GM19372 (cell line): ENCODE measurements at regions not wholly inside any gene's neighbourhood (a gene's known extent, or its start where the extent isn't known, plus 50 kb on each side); places are given as distances from the start of the nearest gene placed in this dataset.
"Not testable (repeated sequence)": the region's sequence is repeated elsewhere in the genome, so short reads cannot be mapped to it uniquely, and the experiment has no call there.

ENCODE experiments used
- ATAC-seq: cut with Tn5 transposase; IDR thresholded peaks from one replicate; pipeline ENCODE4 v1.9.1; 2021; ENCODE audit warnings: mild to moderate bottlenecking, low read depth, moderate library complexity; ENCODE audit not compliant: unreplicated experiment

DNA sequence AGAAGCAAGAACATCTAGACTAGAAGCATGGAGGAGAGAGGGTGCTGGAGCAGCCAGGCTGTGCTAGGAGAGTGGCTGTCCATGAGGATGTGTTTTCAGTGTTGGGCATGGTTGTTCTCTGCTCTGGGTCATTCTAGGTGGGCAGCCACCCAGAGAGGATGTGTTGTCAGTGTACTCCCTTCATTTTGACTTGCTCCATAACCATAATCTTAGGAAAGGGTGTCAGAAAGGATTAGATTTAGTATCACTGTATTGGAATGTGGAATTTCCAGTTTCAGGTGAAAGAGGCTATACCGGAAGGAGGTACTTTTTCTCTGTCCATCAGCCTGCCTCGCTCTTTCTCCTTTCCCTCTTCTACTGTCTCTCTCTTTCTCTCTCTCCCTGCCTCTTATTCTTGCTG lies 474.5 kb upstream of the PODXL start:
- ATAC-seq: no peak

- ATAC-seq: no peak
These were observed 473.7 kb upstream of the PODXL start for GRCh38 chr7:132030086-132030568.

DNA sequence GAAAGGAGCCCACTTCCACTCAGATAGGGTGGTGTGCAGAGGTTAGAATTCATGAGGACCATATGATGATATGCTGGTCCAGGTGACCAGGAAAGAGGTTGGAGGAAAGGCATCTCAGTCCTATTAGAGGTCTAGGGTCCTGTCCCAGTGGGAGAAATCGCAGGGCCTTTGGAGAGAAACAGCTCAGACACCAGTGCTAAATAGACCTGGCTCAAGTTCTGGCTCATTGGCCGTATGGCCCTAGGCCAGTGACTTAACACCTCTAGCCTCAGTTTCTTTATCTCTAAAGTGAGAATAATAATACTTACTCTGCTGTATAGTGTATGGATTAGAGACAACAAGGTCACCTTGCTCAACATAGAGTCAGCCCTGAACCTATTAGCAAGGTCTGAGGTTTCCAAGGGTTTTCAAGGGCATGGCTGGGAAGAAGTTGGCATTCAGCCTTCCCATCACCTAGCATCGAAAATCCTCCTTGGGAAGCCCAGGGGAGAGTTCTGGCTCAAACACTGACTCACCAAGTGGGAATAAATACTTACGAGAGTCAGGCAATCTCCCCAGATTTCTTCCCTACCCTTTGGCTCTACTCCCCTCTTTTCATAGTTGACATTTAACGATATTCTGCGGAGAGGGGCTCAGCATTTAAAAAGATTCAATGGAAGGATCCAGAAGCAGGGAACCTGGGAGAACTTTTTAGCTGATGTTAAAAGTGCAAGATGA lies 473.1 kb upstream of the PODXL start:
- ATAC-seq: no peak

GRCh38 chr7:132028144-132028920 lies 471.9 kb upstream of the PODXL start:
- no peak for ATAC-seq

- no peak for ATAC-seq
These were observed 467.9 kb upstream of the PODXL start for GRCh38 chr7:132024290-132024689.

DNA sequence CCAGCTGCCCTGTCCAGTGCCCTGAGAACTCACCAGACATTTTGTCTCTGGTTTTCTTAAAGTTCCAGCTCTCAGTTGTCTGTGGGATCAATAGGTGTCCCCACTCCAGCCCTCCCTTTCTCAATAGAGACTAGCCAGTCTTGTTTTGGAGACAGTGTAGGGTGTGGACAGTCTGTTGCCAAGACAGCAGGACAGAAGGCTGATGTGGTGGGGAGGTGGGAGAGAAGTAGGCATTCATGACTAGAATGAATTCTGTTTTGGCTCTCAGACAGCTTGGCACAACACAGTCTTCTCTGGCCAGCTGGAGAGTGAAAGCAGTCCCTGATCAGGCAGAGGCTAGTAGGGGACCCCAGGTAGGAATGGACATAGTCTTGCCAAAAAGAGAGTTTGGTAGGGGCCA lies 467.0 kb upstream of the PODXL start:
- ATAC-seq: no peak

- no peak for ATAC-seq
These were observed 465.8 kb upstream of the PODXL start for GRCh38 chr7:132022188-132022587.

GRCh38 chr7:132019703-132020102 lies 463.3 kb upstream of the PODXL start:
- ATAC-seq: no peak

GRCh38 chr7:132009778-132010177 lies 453.4 kb upstream of the PODXL start:
- no peak for ATAC-seq

DNA sequence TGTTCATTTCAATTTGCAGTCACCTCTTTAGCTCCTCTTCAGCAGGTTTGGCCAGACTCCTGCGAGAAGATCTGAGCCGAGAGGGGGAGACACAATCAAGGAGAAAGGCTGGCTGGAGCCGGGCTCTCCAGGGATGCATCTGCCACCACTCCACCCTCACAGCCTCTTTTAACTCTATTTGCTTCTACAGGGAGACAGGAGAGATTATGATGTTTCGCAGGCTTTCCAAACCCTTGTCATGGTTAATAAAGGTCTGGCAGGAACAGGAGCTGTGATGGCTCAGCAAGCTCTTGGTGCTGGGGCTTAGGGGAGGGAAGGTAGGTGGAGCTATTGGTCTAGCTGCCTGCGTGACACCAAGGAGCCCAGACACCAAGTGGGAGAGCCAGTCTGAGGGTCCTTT lies 448.1 kb upstream of the PODXL start:
- no peak for ATAC-seq

DNA sequence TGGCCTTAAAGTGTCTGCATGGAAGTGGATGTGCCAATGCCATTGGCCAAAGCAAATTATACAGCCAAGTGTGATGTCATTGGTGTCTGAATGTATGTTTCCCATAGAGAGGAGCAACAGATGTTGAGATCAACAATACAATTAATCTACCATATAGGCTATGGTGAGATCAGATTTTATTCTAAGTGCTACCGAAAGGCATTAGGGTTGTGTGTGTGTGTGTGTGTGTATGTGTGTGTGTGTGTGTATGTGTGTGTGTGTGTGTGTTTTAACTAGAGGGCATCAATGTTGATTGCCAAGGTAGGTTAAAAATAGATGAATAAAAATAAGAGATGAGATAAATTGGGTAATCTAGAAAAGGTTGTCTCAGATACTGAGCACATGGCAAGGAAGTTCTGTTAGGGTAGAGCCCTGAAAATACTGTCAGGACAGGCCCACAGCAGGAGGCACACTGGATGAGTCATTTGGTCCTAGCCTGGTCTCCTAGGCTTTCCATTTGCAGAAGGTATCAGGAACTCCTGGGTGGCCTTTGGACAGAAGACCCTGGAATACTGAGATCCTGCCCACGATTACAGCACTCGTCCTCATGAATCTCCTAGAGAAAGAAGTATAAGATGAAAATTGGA lies 446.0 kb upstream of the PODXL start:
- no peak for ATAC-seq

GRCh38 chr7:132001146-132001545 lies 444.7 kb upstream of the PODXL start:
- no peak for ATAC-seq

- ATAC-seq: no peak
These were observed 442.8 kb upstream of the PODXL start for GRCh38 chr7:131999193-131999592.

DNA sequence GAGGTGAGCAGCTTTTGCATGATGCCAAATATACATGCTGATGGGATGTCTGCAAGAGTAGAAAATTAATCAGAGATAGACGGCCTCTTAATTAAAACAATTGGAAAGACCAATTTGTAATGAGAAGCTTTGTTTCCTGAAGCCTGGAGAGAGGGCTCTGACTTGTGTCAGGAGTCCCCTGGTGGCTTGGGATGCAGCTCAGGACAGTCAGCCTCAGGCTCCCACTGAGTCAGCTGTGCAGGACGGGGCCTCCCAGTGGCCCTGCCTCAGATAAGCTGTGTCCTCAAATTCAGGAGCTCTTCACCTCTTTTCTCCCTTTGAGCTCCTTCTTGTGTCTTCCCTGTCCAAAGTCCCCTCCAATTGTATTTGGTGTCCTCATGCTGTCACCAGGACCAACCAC lies 438.9 kb upstream of the PODXL start:
- ATAC-seq: no peak

GRCh38 chr7:131981069-131981468 lies 424.6 kb upstream of the PODXL start:
- not testable (repeated sequence) for ATAC-seq

DNA sequence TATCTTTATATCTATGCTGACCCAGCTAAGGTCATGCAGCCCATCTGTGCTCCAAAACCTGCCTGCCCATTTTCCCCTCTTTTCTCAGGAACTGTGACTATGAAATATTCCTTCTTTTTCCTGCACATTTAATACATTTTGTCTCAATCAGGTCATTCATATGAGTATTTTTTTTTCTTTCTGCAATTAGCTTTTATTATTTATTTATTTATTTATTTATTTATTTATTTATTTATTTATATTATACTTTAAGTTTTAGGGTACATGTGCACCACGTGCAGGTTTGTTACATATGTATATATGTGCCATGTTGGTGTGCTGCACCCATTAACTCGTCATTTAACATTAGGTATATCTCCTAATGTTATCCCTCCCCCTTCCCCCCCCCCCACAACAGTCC lies 421.7 kb upstream of the PODXL start:
- not testable (repeated sequence) for ATAC-seq

GRCh38 chr7:131976411-131976810 lies 420.0 kb upstream of the PODXL start:
- ATAC-seq: no peak

GRCh38 chr7:131974671-131975070 lies 418.2 kb upstream of the PODXL start:
- no peak for ATAC-seq

GRCh38 chr7:131972251-131972650 lies 415.8 kb upstream of the PODXL start:
- ATAC-seq: no peak

GRCh38 chr7:131970602-131971001 lies 414.2 kb upstream of the PODXL start:
- no peak for ATAC-seq

DNA sequence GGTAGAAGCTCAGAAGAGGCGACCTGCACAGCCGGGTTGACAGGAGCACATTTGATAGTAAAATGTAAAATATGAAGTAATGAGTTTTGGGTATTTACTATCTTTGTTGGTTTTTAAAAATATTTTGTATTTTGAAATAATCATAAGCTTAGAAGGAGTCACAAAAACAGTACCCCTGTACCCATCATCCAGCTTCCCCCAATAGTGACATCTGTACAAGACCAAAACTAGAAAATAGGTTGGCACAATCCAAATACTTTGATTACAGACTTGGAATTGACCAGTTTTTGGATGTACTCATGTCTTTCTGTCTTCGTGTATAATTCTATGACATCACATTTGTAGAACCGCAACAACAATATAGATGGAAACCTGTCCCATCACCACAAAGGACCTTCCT lies 413.1 kb upstream of the PODXL start:
- ATAC-seq: no peak
